GF-D8 (cell line): ENCODE measurements at regions not wholly inside any gene's neighbourhood (a gene's known extent, or its start where the extent isn't known, plus 50 kb on each side); places are given as distances from the start of the nearest gene placed in this dataset.
"Not testable (repeated sequence)": the region's sequence is repeated elsewhere in the genome, so short reads cannot be mapped to it uniquely, and the experiment has no call there.

Source experiments
- DNase-seq: peaks from one replicate; lab custom pipeline; 2025; lab: John Stamatoyannopoulos, UW

GRCh38 chr3:103494512-103494911 lies 1059.7 kb downstream of the ZPLD1 start:
- no peak for DNase-seq

GRCh38 chr3:103495186-103495585 lies 1060.4 kb downstream of the ZPLD1 start:
- DNase-seq, result no peak

DNA sequence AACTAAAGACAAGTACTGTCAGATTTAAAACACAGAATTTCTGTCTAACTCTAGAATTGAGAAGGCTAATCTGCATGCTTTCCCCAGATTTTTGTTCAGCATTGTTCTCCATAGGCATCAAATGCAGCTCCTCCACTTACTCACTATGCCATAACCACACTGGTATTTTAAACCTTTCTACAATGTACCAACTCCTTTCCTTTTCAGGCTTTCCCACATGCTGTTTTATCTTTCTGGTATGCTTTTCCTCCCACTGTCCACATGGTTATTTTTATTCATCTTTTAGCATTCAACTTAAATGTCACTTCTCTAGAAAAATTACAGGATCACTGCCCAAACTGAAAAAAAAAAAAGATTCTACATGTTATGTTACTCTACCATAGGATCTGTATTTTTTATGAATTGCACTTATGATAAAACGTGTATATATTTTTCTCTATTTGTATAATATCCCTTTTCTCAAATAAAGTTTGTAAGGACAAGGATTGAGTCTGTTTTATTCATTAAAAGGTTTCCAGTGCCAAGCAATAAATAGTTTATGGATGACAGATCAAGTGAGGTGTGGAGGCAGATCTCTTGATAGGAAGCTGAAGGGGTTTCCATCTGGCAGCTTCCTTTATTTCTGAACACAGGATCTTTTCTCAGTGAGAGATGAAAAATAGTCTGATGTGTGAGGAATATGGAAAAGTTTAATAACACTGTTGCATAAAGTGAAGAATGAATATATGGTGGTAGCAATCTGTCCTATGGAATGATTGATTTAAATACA lies 1064.5 kb downstream of the ZPLD1 start:
- no peak for DNase-seq

- no peak for DNase-seq
Measured at GRCh38 chr3:103499967-103500366, 1065.2 kb downstream of the ZPLD1 start.

GRCh38 chr3:103510760-103511159 lies 1075.9 kb downstream of the ZPLD1 start:
- no peak for DNase-seq

- no peak for DNase-seq
Measured at GRCh38 chr3:103511891-103512290, 1077.1 kb downstream of the ZPLD1 start.

DNA sequence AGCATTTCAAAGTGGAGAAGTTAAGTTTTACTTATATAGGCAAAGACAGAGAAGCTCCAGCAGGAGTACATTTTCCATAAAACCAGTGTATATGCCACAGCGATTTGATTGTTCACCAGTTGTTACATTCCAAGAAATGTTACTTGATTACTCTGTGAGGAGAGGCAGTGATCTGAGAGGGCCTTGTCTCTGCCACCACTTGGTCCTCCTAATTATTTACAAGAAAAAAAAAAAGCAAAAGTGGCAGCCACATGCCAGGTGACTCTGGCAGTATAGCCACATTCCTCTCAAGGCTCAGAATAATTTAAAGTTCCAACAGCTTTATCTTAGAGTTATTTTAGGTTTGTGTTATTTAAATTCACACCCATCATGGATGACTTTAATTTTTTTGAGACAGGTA lies 1077.8 kb downstream of the ZPLD1 start:
- DNase-seq, result no peak

GRCh38 chr3:103513003-103513402 lies 1078.2 kb downstream of the ZPLD1 start:
- DNase-seq, result no peak

- DNase-seq, result no peak
Measured at GRCh38 chr3:103515116-103515515, 1080.3 kb downstream of the ZPLD1 start.

DNA sequence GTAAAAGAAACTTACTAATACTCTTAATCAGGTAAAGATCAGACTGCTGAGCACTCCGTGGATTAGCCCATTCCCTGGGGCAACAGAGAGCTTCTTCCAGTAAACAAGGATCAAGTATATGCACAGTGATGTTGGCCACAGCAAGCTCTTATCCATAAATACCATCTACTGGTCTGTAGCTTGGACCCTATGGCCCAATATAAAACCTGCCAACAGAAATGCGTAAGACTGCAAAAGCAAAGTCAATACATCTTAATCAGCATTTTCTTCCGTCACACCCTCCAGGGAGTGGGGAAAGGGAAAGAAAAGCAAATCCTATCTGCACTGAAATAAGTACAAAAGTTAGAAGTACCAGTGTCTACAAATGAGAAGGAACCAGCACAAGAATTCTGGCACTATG lies 1082.1 kb downstream of the ZPLD1 start:
- no peak for DNase-seq

DNA sequence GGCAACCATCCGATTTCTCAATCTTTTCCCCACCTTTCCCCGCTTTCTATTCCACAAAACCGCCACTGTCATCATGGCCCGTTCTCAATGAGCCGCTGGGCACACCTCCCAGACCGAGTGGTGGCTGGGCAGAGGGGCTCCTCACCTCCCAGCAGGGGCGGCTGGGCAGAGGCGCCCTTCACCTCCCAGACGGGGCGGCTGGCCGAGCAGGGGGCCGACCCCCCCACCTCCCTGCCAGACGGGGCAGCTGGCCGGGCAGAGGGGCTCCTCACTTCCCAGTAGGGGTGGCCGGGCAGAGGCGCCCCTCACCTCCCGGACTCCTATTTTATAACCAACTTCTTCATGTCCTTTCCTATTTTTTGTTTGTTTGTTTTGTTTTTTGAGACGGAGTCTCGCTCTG lies 1096.5 kb downstream of the ZPLD1 start:
- not testable (repeated sequence) for DNase-seq

DNA sequence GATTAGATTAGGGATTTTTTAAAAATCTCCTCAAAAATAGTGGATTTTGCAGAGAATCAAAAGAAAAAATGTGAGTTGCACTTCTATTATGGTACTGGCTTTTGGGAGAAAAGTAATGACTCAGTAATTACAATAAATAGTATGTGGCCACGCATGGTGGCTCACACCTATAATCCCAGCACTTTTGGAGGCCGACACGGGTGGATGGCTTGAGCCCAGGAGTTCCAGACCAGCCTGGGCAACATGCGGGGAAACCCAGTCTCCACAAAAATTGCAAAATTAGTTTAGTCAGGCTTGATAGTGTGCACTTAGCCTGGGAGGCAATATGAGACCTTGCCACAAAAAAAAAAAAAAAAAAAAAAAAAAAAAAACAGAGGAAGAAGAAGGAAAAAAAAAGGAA lies 1098.2 kb downstream of the ZPLD1 start:
- no peak for DNase-seq

GRCh38 chr3:103554451-103554850 lies 1119.6 kb downstream of the ZPLD1 start:
- DNase-seq, result no peak

- not testable (repeated sequence) for DNase-seq
Measured at GRCh38 chr3:103564116-103564515, 1129.3 kb downstream of the ZPLD1 start.

DNA sequence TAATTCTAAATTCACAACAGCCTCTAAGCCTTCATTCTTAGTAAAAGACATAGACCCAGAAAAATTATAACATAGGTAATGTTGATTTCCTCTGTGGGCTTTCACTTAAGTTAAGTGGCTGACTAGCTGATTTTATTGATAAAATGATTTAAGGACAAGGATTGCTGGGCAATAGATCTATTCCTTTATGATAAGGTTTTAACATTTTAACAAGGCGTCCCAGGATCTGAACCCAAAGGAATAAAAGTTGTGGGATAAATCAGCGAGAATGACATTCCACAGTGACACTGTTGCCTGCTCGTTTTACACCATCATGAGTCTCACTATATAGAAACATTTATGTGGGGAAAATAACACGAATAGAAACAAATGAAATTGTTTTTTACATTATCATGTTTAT lies 1151.0 kb downstream of the ZPLD1 start:
- no peak for DNase-seq

GRCh38 chr3:103589770-103590169 lies 1155.0 kb downstream of the ZPLD1 start:
- no peak for DNase-seq

DNA sequence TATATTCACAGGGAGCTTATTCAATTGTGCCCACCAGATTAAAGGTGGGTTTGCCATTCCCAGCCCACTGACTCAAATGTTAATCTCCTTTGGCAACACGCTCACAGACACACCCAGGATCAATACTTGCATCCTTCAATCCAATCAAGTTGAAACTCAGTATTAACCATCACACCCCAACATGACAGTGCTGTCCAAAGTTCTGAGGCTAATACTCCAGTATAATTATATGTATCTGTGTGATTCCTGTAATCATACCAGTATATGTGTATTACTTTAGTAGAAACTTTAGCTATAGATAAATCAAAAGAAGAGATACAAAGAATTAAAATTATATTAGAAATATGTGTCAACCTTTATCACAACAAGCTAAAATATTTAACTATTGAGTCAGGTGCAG lies 1166.0 kb downstream of the ZPLD1 start:
- no peak for DNase-seq

DNA sequence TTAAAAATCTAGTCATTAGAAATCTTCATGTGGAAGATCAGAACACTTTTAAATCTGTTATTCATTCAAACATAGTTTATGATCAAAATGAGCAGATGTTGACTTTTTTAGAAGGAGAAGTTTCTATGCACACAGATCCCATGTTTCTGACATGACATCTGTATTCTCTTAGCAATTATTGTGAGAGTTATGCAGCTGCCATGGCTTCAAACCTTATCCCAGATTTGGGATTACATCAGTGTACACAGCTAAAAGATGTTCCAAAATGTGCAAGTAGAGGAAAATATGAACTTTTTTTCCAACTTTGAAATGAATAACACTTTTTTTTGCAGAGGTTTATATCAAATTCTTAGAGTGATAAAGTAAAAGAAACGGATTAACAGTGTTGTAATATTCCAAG lies 1166.9 kb downstream of the ZPLD1 start:
- no peak for DNase-seq

GRCh38 chr3:103609472-103609871 lies 1174.7 kb downstream of the ZPLD1 start:
- no peak for DNase-seq

DNA sequence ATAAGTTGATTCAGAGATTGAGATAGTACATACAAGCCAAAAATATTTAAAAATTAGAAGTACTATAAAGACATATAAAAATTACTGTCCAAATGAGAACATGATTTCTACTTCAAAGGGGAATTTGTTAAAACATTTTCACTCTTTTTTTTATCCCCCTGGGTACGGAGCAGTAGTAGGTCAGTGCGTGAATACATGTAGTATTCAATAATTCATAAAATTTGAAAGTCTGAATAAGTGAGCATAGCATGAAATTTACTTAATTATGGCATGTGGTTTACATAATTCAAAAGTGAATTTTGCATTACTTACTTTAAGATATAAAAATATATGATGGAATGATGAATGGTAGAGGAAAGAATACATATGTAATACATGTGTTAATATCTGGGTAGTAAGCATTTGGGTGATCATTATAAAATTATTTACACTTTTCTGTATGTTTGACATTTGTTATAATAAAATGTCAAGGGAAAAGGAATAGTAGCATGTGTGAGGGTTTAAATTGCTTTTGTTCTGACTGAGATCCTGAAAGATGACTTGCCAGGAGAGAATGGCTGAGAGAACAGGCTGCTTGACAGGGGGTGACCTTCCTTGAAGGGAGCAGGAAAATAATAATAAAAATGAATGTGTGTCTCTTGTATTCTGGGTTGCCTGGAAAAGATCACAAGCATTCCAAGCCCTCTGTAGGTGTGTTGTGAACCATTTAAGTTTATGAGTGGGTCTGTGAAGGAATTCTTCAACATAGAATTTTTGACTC lies 1178.8 kb downstream of the ZPLD1 start:
- no peak for DNase-seq

- no peak for DNase-seq
Measured at GRCh38 chr3:103614719-103615118, 1179.9 kb downstream of the ZPLD1 start.

DNA sequence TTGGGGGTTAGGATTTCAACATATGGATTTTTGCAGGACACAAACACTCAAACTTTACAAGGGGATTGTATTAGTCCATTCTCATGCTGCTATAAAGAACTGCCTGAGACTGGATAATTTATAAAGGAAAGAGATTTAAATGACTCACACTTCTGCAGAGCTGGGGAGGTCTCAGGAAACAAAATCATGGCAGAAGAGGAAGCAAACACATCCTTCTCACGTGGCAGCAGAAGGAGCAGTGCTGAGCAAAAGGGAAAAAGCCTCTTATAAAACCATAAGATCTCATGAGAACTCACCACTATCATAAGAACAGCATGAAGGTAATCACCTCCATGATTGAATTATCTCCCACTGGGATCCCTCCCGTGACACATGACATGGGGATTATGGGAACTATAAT lies 1183.1 kb downstream of the ZPLD1 start:
- no peak for DNase-seq

- no peak for DNase-seq
Measured at GRCh38 chr3:103624271-103624670, 1189.5 kb downstream of the ZPLD1 start.

- no peak for DNase-seq
Measured at GRCh38 chr3:103629391-103629790, 1194.6 kb downstream of the ZPLD1 start.
